Chondrocyte (in vitro differentiated cells): ENCODE measurements at regions not wholly inside any gene's neighbourhood (a gene's known extent, or its start where the extent isn't known, plus 50 kb on each side); places are given as distances from the start of the nearest gene placed in this dataset.

ENCODE experiments used
- DNase-seq: peaks from one replicate; pipeline ENCODE4 v3.0.0; 2021; ENCODE audit warnings: mixed read lengths, low spot score
- H3K27ac Mint-ChIP-seq: one replicate; pipeline ENCODE4 v1.8.0; 2021; ENCODE audit warnings: mild to moderate bottlenecking, moderate library complexity, mixed read lengths; ENCODE audit not compliant: unreplicated experiment
- H3K27me3 Mint-ChIP-seq: 2 replicates; pipeline ENCODE4 v1.8.0; 2021; ENCODE audit warnings: low read depth, mixed read lengths
- H3K36me3 Mint-ChIP-seq: 2 replicates; pipeline ENCODE4 v1.8.0; 2021; ENCODE audit warnings: low read depth, mixed read lengths
- H3K4me1 Mint-ChIP-seq: 2 replicates; pipeline ENCODE4 v1.8.0; 2021; ENCODE audit warnings: low read depth, mild to moderate bottlenecking, mixed read lengths
- H3K4me3 Mint-ChIP-seq: one replicate; pipeline ENCODE4 v1.8.0; 2021; ENCODE audit warnings: mild to moderate bottlenecking, moderate library complexity, mixed read lengths; ENCODE audit not compliant: unreplicated experiment
- H3K9me3 Mint-ChIP-seq: 2 replicates; pipeline ENCODE4 v1.8.0; 2021; ENCODE audit warnings: low read depth, mixed read lengths
- CTCF ChIP-seq: fragments of 200-600 bp; sonication (generic); IDR thresholded peaks from 2 replicates; pipeline ENCODE4 v1.5.0; 2021; ENCODE audit warnings: antibody characterized with exemption, mild to moderate bottlenecking, moderate library complexity

- Mint-ChIP-seq H3K4me1 (peaks cover 18% of the 10 kb centered on the region), H3K27me3 (no peaks in the 10 kb centered on the region), H3K27ac (no peak overlapping the region), H3K4me3 (no peak overlapping the region), H3K9me3 (no peaks in the 10 kb centered on the region), H3K36me3 (no peaks in the 10 kb centered on the region)
- no peak for TF ChIP-seq CTCF
- DNase-seq: no peak
These were observed 51.5 kb upstream of the MAP3K1 start for GRCh38 chr5:56763711-56764466.

GRCh38 chr5:56763182-56763581 lies 52.2 kb upstream of the MAP3K1 start:
- peaks cover 18% of the 10 kb centered on the region for H3K4me1 Mint-ChIP-seq
- no peak for DNase-seq
- H3K27ac Mint-ChIP-seq: no peak overlapping the region
- H3K36me3 Mint-ChIP-seq: no peaks in the 10 kb centered on the region
- H3K27me3 Mint-ChIP-seq: no peaks in the 10 kb centered on the region
- no peak for TF ChIP-seq CTCF
- H3K9me3 Mint-ChIP-seq: no peaks in the 10 kb centered on the region
- no peak overlapping the region for H3K4me3 Mint-ChIP-seq

GRCh38 chr5:56761151-56761885 lies 54.0 kb upstream of the MAP3K1 start:
- H3K27ac Mint-ChIP-seq: no peak overlapping the region
- no peaks in the 10 kb centered on the region for H3K36me3 Mint-ChIP-seq
- DNase-seq: no peak
- no peaks in the 10 kb centered on the region for H3K9me3 Mint-ChIP-seq
- no peaks in the 10 kb centered on the region for H3K27me3 Mint-ChIP-seq
- TF ChIP-seq CTCF: no peak
- no peak overlapping the region for H3K4me3 Mint-ChIP-seq
- peaks cover 26% of the 10 kb centered on the region for H3K4me1 Mint-ChIP-seq

- Mint-ChIP-seq H3K9me3 (no peaks in the 10 kb centered on the region), H3K27me3 (no peaks in the 10 kb centered on the region), H3K27ac (no peak overlapping the region), H3K36me3 (no peaks in the 10 kb centered on the region), H3K4me1 (peaks cover 26% of the 10 kb centered on the region), H3K4me3 (no peak overlapping the region)
- no peak for DNase-seq
- no peak for TF ChIP-seq CTCF
These were observed 54.6 kb upstream of the MAP3K1 start for GRCh38 chr5:56760723-56761122.

GRCh38 chr5:56759521-56760216 lies 55.7 kb upstream of the MAP3K1 start:
- Mint-ChIP-seq H3K4me3 (no peak overlapping the region), H3K4me1 (peaks cover 26% of the 10 kb centered on the region), H3K9me3 (no peaks in the 10 kb centered on the region), H3K27me3 (no peaks in the 10 kb centered on the region), H3K36me3 (no peaks in the 10 kb centered on the region), H3K27ac (no peak overlapping the region)
- DNase-seq: no peak
- no peak for TF ChIP-seq CTCF
